ENCODE measurements at regions not wholly inside any gene's neighbourhood (a gene's known extent, or its start where the extent isn't known, plus 50 kb on each side); places are given as distances from the start of the nearest gene placed in this dataset.

DNA sequence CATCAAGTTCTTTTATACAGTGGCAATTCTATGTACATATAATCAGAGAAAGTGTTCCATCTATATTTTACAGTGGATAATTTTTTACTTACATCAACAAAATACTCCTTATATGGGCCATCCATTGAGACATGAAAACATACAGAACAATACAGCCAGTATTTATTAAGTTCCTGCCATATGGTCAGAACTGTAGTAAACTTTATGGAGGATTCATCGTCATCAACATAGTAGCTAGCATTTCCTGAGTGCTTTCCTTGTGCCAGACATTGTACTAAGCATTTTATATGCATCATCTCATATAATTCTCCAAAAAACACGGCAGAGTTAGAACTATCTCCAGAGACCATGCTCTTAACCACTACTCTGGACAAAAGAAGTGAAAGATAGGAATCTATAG lies 170.1 kb downstream of the CEP135 start:
- TF ChIP-seq POLR2A (IDR thresholded peaks at IDR 0.05) (no peak), POLR2AphosphoS5 (IDR thresholded peaks at IDR 0.05) (no peak)
- TF ChIP-seq, protein P1, sequence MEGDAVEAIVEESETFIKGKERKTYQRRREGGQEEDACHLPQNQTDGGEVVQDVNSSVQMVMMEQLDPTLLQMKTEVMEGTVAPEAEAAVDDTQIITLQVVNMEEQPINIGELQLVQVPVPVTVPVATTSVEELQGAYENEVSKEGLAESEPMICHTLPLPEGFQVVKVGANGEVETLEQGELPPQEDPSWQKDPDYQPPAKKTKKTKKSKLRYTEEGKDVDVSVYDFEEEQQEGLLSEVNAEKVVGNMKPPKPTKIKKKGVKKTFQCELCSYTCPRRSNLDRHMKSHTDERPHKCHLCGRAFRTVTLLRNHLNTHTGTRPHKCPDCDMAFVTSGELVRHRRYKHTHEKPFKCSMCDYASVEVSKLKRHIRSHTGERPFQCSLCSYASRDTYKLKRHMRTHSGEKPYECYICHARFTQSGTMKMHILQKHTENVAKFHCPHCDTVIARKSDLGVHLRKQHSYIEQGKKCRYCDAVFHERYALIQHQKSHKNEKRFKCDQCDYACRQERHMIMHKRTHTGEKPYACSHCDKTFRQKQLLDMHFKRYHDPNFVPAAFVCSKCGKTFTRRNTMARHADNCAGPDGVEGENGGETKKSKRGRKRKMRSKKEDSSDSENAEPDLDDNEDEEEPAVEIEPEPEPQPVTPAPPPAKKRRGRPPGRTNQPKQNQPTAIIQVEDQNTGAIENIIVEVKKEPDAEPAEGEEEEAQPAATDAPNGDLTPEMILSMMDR (IDR thresholded peaks at IDR 0.05): no peak

Data from gastroesophageal sphincter (tissue), 3 donors.